ENCODE measurements at regions not wholly inside any gene's neighbourhood (a gene's known extent, or its start where the extent isn't known, plus 50 kb on each side); places are given as distances from the start of the nearest gene placed in this dataset.

DNA sequence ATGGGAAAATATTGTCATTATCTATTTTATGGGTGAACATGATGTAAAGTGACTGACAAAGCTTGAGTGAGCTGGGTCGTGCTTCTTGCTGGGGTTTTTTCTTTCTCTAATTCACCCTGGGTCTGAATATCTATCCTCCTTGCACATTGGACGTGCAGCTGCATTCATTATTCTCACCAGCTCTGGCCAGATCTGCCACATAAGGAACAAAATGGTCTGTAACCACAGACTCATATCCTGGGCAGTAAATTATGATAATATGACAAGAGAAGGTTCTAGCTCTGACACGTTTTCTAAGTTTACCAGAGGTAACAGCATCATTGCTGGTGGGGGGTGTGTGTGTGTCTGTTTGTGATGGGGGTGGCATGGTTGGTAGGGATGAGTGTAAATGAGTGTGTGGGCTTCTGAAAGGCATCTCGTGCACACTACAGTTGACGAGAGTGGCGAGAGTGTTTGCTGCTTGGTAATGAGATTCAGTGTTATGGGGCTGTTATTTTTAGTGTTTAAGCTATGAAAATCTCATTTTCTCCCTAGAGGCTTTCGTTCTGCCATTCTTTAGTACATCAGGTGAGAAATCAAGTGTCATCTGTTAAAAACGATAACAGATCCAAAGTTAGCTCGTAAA lies 418.4 kb downstream of the PDCD6IP start:
- no peaks in the 10 kb centered on the region for H3K27me3 ChIP-seq (ENCODE audit: control insufficient read depth, insufficient read depth, low read length)
- no peaks in the 10 kb centered on the region for H3K36me3 ChIP-seq (ENCODE audit: control insufficient read depth, insufficient read depth, low read length)
- FAIRE-seq (no peak), DNase-seq (ENCODE audit: low read depth) (no peak)
- no peak overlapping the region for H3K4me3 ChIP-seq (ENCODE audit: low read depth, low read length)
- TF ChIP-seq CTCF (IDR thresholded peaks at IDR 0.05; ENCODE audit: insufficient read depth, low read length, severe bottlenecking): no peak

DNA sequence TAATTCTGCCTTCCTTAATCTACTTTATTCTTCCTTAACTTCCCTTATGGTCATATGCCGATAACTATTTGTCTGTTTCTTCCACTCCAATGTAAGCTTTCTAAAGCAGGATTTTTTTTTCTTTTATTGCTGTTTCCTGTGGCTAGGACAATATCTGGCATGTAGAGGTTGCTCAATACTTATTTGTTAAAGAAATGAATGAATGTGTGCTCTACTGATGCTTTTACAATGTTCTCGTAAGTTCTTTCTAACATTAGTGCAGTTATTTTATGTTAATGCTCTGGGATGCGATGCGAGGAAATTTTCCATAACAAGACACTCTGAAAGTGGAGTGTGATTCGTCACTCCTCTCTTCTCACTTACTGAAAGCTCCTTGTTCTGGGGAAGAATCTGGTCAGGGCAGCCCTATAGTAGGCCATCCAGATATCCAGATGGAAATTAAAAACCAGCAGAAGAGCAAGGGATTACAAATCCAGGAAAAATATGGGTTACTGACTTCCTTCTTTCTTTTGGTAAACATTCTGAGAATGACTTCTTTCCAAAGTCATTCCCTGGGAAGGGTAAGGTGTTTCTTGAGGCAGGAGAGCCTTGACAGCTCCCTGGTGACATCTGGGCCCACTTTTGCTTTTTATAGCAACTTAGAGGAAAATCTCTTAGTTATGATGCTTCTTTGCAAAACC lies 420.4 kb downstream of the PDCD6IP start:
- DNase-seq (ENCODE audit: low read depth) (no peak), FAIRE-seq (no peak)
- H3K4me3 ChIP-seq (ENCODE audit: low read depth, low read length): no peak overlapping the region
- no peaks in the 10 kb centered on the region for H3K27me3 ChIP-seq (ENCODE audit: control insufficient read depth, insufficient read depth, low read length)
- no peak for TF ChIP-seq CTCF (IDR thresholded peaks at IDR 0.05; ENCODE audit: insufficient read depth, low read length, severe bottlenecking)
- H3K36me3 ChIP-seq (ENCODE audit: control insufficient read depth, insufficient read depth, low read length): no peaks in the 10 kb centered on the region

DNA sequence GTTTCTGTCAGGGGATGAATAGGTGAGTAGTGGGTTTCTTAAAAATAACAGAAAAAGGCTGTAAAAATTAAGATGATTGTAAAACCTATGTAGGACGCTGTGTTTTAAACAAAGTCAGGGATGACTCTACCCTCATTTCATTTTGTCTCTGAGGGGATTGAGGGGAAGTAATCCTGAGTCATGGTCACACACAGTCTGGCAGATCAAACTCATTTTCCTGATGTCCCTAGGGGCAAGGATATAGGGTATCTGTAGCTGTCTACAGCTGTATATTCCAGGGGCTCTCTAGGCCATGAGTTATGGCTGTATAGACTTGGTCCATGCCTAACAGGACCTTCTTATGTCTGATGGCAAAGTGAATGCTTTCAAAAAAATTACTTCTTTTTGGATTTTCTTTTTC lies 421.1 kb downstream of the PDCD6IP start:
- Histone ChIP-seq H3K36me3 (ENCODE audit: control insufficient read depth, insufficient read depth, low read length) (no peaks in the 10 kb centered on the region), H3K4me3 (ENCODE audit: low read depth, low read length) (no peak overlapping the region), H3K27me3 (ENCODE audit: control insufficient read depth, insufficient read depth, low read length) (no peaks in the 10 kb centered on the region)
- no peak for TF ChIP-seq CTCF (IDR thresholded peaks at IDR 0.05; ENCODE audit: insufficient read depth, low read length, severe bottlenecking)
- FAIRE-seq (no peak), DNase-seq (ENCODE audit: low read depth) (no peak)

GRCh38 chr3:34225821-34226366 lies 427.5 kb downstream of the PDCD6IP start:
- Histone ChIP-seq H3K4me3 (ENCODE audit: low read depth, low read length) (no peak overlapping the region), H3K36me3 (ENCODE audit: control insufficient read depth, insufficient read depth, low read length) (no peaks in the 10 kb centered on the region), H3K27me3 (ENCODE audit: control insufficient read depth, insufficient read depth, low read length) (no peaks in the 10 kb centered on the region)
- FAIRE-seq (no peak), DNase-seq (ENCODE audit: low read depth) (no peak)
- no peak for TF ChIP-seq CTCF (IDR thresholded peaks at IDR 0.05; ENCODE audit: insufficient read depth, low read length, severe bottlenecking)

DNA sequence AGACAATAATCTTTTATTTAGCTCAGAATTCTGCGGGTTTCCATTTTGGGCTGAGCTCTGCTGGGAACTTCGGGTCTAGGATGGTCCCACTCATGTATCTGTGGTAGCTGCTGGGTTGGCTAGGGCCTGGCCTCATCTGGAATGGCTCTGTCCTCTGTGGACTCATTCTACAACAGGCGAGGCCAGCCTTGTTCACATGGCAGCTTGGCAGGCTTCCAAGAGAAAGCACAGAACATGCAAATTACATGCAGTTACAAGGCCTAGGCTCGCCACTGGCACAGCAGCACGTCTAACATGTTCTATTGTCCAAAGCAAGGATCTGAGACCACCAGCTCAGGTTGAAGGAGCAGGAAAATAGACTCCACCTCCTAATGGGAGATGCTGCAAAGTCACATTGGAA lies 431.4 kb downstream of the PDCD6IP start:
- TF ChIP-seq CTCF (IDR thresholded peaks at IDR 0.05; ENCODE audit: insufficient read depth, low read length, severe bottlenecking): no peak
- no peaks in the 10 kb centered on the region for H3K27me3 ChIP-seq (ENCODE audit: control insufficient read depth, insufficient read depth, low read length)
- H3K4me3 ChIP-seq (ENCODE audit: low read depth, low read length): no peak overlapping the region
- DNase-seq (ENCODE audit: low read depth): no peak
- FAIRE-seq: no peak
- H3K36me3 ChIP-seq (ENCODE audit: control insufficient read depth, insufficient read depth, low read length): no peaks in the 10 kb centered on the region
